ENCODE measurements at regions not wholly inside any gene's neighbourhood (a gene's known extent, or its start where the extent isn't known, plus 50 kb on each side); places are given as distances from the start of the nearest gene placed in this dataset.

GRCh38 chr7:22066522-22066921 is 120.8 kb upstream of the CDCA7L start:
- Histone ChIP-seq H3K4me1 (no peaks in the 10 kb centered on the region), H3K27me3 (no peaks in the 10 kb centered on the region), H3K9me3 (no peaks in the 10 kb centered on the region), H3K27ac (no peak overlapping the region), H3K36me3 (no peaks in the 10 kb centered on the region), H3K4me3 (no peak overlapping the region)
- intact Hi-C loops (cut with DNase I; ENCODE audit: low total_unique reads) = no loop called here
- DNase-seq = no peak
- TF ChIP-seq POLR2A (IDR thresholded peaks at IDR 0.05) = no peak

- DNase-seq = no peak
- Histone ChIP-seq H3K27me3 (no peaks in the 10 kb centered on the region), H3K4me1 (no peaks in the 10 kb centered on the region), H3K9me3 (no peaks in the 10 kb centered on the region), H3K4me3 (no peak overlapping the region), H3K36me3 (no peaks in the 10 kb centered on the region), H3K27ac (no peak overlapping the region)
- TF ChIP-seq POLR2A (IDR thresholded peaks at IDR 0.05) (no peak), CTCF (IDR thresholded peaks at IDR 0.05) (no peak)
- intact Hi-C loops (cut with DNase I; ENCODE audit: low total_unique reads) = no loop called here
Measured at GRCh38 chr7:22064816-22065215, 119.1 kb upstream of the CDCA7L start.

DNA sequence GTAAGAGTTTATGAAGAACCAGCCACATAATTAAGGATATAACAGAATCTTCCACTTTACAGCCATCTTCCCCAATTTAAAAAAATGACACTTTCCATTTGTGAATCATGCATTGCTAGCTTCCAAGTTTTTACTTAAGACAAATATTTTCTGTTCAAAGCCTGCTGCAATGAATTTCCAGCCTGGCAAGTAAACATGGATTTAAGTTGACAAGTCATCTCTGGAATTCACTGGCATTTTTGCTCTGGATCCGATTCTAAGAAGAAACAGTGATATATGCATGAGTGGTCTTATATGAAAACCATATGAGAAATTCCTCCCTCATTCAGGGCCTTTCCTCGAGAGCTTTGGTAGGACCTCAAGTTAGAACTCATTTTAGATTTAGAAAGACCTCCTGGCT is 116.1 kb upstream of the CDCA7L start:
- H3K4me1 ChIP-seq = no peaks in the 10 kb centered on the region
- no peaks in the 10 kb centered on the region for H3K36me3 ChIP-seq
- intact Hi-C loops (cut with DNase I; ENCODE audit: low total_unique reads) = no loop called here
- H3K27ac ChIP-seq = no peak overlapping the region
- no peaks in the 10 kb centered on the region for H3K27me3 ChIP-seq
- no peak overlapping the region for H3K4me3 ChIP-seq
- TF ChIP-seq POLR2A (IDR thresholded peaks at IDR 0.05) (no peak), CTCF (IDR thresholded peaks at IDR 0.05) (no peak)
- no peak for DNase-seq
- H3K9me3 ChIP-seq = no peaks in the 10 kb centered on the region

DNA sequence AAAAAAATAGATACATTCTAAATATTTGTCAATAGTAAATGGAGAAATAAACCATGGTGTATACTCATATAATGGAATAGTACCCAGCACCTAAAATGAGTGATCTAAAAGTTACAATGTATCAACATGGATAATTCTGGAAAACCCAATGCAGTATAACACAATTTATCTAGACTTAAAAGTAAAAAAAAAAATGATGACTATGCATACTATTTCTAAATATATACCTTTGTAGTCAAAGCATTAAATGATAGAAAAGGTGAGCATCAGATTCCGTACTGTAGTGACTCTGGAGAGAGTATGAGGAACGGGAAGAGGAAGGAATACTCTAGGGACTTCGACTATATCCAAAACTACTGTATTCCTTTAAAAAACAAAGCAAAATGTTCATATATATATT is 115.2 kb upstream of the CDCA7L start:
- DNase-seq = no peak
- H3K27ac ChIP-seq = no peak overlapping the region
- no peaks in the 10 kb centered on the region for H3K4me1 ChIP-seq
- no peaks in the 10 kb centered on the region for H3K27me3 ChIP-seq
- TF ChIP-seq POLR2A (IDR thresholded peaks at IDR 0.05) (no peak), CTCF (IDR thresholded peaks at IDR 0.05) (no peak)
- intact Hi-C loops (cut with DNase I; ENCODE audit: low total_unique reads) = no loop called here
- no peaks in the 10 kb centered on the region for H3K9me3 ChIP-seq
- no peak overlapping the region for H3K4me3 ChIP-seq
- no peaks in the 10 kb centered on the region for H3K36me3 ChIP-seq

- Histone ChIP-seq H3K4me1 (no peaks in the 10 kb centered on the region), H3K27me3 (no peaks in the 10 kb centered on the region), H3K4me3 (no peak overlapping the region), H3K27ac (no peak overlapping the region), H3K9me3 (no peaks in the 10 kb centered on the region), H3K36me3 (no peaks in the 10 kb centered on the region)
- no peak for DNase-seq
- no peak for TF ChIP-seq POLR2A (IDR thresholded peaks at IDR 0.05)
- TF ChIP-seq CTCF (IDR thresholded peaks at IDR 0.05) = no peak
- intact Hi-C loops (cut with DNase I; ENCODE audit: low total_unique reads) = no loop called here
Measured at GRCh38 chr7:22060197-22060596, 114.5 kb upstream of the CDCA7L start.

DNA sequence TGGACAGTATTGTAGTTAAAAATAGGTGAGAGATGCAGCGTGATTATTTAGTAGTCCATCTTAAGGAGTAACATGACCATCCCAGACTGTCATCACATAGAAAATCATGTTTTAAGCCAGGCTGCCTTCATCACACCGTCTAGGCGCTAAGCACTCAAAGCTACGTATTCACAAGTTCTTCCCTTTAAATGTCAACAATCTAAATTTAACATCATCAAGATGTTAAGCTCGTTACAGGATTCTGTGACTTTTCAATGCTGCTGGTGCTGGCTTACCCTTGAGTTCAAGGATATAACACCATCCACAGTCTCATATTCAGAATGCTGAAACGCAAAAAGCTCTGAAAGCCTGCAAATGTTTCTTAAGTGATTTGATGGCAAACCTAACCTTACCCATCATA is 109.5 kb upstream of the CDCA7L start:
- TF ChIP-seq POLR2A (IDR thresholded peaks at IDR 0.05) = no peak
- no peak for TF ChIP-seq CTCF (IDR thresholded peaks at IDR 0.05)
- no peaks in the 10 kb centered on the region for H3K36me3 ChIP-seq
- intact Hi-C loops (cut with DNase I; ENCODE audit: low total_unique reads) = no loop called here
- H3K27ac ChIP-seq = no peak overlapping the region
- no peak for DNase-seq
- H3K4me3 ChIP-seq = no peak overlapping the region
- H3K9me3 ChIP-seq = no peaks in the 10 kb centered on the region
- no peaks in the 10 kb centered on the region for H3K27me3 ChIP-seq
- no peaks in the 10 kb centered on the region for H3K4me1 ChIP-seq
